ENCODE measurements at regions not wholly inside any gene's neighbourhood (a gene's known extent, or its start where the extent isn't known, plus 50 kb on each side); places are given as distances from the start of the nearest gene placed in this dataset.
"Not testable (repeated sequence)": the region's sequence is repeated elsewhere in the genome, so short reads cannot be mapped to it uniquely, and the experiment has no call there.

DNA sequence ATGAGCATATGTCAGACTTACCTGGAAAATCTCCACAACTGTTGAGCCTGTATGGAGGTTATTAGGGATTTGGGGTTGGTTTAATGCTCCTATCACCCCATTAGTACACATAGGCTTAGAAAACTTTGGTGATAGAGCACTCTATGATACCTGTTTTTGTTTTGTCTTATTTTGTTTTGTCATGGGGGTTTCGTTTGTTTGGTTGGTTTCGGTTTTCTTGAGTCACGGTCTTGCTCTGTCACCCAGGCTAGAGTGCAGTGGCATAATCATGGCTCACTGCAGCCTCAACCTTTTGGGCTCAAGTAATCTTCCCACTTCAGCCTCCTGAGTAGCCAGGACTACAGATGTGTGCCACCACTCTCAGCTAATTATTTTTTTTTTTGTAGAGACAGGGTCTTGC lies 70.0 kb downstream of the MZT1 start:
- no peak for DNase-seq

DNA sequence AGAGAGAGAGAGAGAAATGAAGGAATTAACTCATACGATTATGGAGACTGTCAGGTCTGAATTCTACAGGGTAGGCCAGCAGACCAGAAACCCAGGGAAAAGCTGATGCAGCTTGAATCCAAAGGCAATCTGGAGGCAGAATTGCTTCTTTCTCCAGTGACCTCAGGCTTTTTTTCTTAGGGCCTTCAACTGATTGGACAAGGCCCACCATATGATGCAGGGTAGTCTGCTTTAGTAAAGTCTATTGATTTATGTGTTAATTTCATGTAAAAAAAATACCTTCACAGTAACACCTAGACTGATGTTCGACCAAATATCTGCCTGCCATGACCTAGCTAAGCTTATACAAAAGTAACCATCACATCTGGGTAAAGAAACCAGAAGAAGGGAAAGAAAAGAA lies 71.1 kb downstream of the MZT1 start:
- DNase-seq = no peak

DNA sequence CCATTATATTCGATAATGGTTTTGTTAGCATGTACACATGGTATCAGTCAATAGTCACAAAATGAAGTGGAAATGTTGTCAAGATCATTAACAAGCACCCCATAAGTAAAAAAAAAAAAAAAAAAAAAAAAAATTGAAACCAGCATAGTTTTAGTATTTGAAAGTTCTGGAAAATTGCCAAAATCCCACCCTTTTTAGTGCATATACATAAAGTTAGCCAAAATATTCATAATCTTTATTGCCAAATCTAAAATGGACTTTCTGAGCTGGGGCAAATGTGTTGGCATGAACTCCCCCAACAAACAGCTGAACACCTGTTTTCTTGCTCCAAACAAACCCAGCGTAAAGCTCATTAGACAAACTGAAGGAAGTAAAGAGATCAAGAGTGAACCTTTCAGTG lies 73.9 kb downstream of the MZT1 start:
- no peak for DNase-seq

DNA sequence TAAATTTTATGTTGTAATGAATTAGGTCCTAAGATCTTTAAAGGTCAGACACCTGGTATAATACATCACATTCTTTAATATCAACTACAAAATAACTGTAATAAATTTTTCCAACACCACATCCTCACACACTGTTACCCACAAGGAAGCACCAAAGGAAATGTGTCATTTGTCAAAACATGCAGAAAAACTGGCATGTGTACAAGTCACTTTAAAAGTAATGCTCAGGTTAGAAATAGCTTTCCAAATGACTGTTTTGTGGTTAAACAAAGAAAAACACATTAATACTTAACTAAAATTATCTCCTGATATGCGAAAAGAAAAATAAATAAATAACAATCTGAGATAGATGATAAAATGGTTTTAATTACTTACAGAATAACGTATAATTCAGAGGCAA lies 74.7 kb downstream of the MZT1 start:
- no peak for DNase-seq

DNA sequence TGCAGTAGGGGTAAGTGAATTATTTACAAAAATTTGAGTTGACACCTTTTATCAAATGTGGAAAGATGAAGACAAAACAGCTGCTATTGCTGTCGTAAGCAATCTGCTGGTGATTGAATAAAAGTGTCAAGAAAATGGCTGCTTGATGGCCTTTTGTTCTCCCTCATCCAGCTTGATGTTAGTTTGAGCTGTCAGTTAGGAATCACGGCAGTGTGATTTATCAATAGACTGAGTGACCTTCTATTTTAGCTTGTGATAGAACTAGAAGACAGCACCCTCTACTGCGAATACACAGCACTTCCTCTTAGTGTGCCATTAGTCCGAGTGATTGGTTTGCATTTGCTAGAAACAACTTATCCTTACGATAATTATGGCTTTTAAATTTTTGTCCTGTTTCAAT lies 76.3 kb downstream of the MZT1 start:
- DNase-seq = no peak

DNA sequence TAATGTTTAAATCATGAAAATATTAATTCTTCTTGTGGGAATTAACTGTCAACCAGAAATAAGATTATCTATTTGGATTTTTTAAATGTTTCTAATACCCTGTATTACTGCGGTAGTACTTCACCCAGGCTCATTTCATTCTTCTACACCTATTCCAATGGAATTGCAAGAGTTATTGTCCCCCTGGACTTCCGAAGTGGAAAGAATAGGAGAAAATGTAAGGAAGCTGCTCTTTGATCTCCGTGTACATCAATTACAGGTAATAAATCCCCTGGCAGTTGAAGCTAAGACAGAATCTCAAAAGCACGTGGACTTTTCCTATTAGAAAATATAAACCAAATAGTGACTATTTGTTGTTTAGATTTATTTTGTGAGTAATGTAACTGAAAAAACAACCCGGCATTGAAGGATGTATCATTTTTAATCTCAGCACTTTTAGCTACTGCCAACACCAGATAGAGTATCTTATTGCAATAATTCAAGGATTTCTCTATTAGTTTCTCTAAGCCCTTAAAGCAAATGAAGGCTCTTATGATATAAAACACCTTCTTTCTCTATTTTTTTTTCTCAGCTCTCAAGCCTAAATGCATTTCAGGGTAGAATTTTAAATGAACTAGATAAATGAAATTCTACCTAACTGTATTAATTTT lies 77.3 kb downstream of the MZT1 start:
- DNase-seq = no peak

DNA sequence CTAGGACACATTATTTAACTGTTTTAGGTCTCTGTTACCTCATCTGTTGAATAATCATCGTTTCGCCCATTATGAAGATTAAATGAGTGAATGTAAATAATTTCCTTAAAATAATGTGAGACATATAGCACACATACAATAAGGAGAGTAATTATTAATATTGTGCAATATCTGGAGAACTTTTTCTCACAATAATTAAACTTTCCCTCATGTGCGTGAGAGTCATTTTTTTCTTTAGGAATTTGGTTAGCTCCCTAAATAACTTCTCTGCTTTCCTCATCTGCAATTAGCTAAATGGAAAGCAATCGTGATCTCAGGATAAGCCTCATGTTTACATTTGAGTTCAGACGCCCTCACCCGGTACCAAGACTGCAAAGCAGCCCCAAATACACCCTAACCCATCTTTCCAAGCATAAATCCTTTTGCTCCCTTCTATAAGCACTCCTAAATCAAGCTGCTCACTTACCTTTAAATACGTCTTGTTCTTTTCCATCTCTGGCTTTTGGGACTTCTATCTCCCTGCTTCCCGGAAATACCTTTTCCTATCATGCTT lies 78.8 kb downstream of the MZT1 start:
- DNase-seq = peak; percentile 4

DNA sequence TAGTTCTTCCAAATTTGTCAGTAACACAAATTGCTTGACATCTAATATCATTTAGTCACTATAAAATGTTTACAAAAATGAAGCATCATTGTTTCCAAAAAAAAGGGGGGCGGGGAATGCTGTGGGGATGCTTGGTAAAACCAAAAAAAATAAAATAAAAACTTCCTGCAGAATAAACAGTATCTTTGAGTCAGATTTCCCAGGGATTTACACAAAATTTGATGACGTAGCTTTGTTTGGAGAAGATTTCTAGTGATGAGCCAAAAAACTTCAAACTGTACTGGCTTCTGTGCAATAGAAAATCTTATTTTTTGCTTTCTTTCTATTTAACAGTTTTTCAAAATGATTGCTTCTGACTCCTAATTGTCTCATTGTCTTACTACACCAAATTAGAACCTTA lies 80.0 kb downstream of the MZT1 start:
- no peak for DNase-seq

DNA sequence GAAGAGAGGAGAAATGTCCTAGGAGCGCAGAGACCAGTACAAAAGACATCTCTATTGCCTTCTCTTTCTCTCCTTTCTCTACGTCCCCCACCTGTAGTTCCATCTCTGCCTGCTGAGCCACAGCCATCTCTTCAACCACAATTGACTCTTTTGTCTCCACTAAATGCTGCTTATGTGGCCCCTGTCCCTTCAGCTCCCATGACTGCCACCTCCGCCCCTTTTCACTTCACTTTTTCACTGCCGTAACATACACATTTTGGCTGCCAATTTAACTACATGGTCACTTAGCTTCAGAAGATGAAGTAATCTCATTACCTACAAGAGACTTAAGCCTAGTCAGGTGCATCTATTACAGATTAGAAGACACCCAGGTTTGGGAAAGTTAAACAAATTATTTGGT lies 81.9 kb downstream of the MZT1 start:
- DNase-seq = peak; percentile 3

DNA sequence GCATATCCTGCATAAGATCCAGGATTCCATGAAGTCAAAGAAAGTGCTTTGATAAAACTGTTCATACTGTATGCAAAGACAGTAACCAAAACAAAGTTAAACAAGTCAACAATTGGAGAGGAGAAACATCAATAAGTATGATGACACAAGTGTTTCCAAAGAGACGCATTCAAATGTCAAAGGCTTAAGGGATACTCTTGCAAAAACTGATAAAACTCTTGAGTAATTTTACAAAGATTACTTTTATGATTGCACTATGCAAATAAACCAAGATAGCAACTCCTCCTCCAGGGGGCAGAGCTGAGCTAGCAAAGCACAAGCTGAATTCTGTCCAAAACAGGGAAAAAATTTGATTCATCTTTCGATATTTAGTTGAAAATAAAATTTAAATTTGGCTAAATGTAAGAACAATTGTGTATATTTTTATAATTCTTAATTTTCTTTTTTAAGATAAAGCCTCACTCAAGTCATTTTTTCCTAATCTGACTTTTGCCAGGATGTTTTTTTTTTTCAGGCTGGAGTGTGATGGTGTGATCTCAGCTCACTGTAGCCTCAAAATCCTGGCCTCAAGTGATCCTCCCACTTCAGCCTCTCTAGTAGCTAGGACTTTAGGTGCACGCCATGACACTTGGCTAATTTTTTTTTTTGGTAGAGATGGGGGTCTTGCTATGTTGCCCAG lies 84.0 kb downstream of the MZT1 start:
- peak; percentile 51 for DNase-seq

DNA sequence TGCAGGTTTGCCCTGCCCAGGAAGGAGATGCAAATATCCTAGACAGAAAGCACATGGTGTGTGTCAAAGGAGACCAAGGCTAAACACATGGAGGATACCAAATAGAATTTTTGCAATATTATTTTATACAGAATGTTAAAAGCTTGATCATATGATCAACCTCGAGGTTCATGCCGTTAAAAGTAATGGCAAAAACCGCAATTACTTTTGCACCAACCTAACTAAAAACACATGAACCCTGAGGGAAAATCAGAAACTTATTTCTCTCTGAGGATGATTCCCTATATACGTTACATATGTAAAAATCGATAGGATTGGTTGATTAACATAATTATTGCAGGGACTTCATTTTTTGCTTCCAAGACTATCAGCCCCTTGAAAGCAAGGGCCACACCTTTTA lies 88.1 kb downstream of the MZT1 start:
- no peak for DNase-seq

DNA sequence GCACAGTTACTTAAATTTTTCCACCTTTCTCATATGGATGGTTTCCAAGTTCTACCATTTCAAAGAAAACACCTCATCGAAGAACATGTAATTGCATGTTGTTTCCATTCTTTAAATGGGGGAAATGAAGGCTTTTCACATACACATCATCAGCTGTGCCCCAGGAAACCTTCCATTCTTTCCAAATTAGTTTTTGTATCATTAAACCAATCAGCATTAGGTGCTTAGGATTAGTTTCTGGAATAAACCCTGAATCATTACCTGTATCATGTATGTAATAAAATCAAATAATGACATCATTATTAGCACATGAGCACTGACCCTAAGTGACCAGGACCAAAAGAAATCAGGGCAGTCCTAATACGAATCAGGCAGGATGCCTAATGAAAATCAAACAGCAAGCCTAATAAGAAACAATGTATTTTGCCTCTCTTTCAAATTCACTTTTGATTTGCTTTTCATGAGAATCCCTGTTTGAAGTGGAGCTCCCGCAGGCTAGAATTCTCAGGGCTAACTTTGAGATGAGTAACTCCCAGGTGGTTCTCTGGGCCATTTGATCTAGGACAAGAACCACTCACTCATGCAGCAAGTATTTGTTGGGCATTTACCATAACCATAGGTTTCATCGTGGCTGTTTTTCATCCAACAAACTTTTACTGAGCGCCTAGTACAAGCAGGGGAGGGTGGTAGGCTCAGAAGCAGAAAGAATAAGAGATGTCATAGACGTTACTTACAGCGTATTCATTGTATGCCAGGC lies 89.2 kb downstream of the MZT1 start:
- no peak for DNase-seq

DNA sequence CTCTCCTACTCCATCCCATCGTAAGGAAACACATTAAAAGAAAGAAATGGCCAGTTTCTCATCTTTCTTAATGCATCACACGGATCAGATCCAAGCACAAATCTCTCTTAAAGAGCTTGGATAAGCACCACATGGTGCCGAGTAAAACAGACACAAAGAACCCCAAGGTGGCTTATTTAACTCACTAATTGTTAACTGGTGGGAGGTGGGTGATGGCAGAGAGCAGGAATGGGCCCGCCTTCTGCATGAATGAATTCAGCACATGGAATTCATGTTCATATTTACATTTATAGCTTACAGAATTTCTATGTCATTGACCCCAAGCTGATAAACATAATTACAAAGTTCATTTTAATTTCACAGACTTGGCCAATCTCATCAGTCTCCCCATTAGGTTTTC lies 89.9 kb downstream of the MZT1 start:
- DNase-seq = no peak

DNA sequence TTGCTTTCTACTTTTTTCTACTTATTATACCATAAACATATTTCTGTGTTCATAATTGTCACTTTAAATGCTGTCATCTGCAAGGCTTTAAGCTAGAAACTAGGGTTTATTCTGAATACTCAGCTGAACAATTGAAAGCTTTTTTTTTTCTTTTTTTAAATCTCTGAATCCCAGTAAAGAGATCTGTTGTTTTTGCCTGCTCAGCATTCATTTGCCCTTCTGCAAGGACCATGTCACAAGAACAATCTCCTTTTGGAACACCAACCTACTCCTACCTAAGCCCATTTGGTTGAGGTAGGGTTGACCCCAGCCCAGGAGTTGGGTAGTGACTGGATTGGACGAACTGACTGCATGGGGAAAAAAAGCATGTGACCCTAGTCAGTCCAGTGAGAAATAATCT lies 92.6 kb downstream of the MZT1 start:
- no peak for DNase-seq

DNA sequence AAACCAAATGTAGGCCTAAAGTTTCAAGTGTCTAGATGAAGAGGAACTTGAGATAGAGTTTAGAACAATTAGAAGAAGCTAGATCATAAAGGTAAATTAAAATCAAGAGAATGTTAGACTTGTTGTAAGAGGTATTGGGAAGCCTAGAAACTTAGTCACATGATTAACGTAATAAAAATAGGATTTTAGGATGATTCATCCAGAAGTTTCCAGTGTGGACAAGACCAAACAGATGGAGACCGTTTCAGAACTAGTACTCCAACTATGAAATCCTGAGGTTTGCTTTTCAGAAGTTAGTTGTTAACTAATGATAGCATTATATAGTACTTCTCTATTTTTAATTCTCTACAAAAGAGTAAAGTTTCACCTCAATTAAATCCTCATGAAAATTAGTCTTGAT lies 104.9 kb downstream of the MZT1 start:
- no peak for DNase-seq

DNA sequence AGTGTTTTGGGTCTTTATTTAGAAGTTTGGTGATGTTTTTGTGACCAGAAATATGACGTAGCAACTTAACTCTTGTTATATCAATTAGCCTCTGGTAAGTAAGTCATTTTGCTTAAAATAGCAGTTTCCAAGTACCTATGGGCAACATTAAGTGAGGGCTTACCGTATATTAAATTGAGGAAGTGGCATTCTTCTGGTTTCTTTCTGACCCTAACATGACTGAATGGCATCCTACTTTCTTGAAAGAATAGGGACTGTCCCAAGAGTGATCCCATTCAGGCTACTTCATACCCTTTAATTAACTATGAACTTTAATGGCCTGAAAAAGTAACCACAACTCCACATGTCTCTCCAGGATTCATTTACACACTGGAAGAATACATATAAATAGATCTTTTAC lies 106.6 kb downstream of the MZT1 start:
- no peak for DNase-seq

DNA sequence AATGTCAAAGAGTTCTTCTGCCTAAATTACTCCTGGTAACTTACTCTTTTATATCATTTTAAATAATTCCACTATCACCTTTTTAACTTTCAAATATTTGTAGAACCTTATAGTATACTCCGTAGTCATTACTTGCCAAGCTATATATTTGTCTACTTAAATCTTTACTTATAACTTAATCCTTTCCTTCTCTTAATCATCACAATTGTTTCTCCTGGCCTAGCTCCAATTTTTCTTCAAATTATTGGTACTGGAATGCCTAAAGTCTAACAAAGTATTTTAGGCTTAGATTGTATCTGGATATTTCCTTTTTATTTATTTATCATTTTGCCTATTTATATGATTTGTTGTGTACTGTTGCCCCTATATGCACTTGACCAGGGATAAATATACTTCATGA lies 109.5 kb downstream of the MZT1 start:
- DNase-seq = no peak

DNA sequence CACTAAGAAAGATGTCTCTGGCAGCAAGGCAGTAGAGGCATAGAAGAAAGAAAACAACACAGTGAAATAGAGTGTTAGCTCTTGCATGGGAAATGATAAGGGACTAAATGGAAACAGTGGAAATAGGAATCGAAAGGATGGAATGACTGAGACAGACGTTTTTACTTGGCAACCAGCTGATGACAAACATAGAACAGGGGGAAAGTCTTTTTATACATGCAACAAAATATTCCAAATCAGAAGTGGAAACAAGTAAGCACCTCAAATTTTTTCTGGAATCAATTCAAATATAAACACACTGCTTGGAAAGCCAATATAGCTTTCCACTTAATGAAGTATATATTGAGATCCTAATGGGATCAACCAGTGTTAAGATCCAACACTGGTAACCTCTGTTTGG lies 110.2 kb downstream of the MZT1 start:
- no peak for DNase-seq

DNA sequence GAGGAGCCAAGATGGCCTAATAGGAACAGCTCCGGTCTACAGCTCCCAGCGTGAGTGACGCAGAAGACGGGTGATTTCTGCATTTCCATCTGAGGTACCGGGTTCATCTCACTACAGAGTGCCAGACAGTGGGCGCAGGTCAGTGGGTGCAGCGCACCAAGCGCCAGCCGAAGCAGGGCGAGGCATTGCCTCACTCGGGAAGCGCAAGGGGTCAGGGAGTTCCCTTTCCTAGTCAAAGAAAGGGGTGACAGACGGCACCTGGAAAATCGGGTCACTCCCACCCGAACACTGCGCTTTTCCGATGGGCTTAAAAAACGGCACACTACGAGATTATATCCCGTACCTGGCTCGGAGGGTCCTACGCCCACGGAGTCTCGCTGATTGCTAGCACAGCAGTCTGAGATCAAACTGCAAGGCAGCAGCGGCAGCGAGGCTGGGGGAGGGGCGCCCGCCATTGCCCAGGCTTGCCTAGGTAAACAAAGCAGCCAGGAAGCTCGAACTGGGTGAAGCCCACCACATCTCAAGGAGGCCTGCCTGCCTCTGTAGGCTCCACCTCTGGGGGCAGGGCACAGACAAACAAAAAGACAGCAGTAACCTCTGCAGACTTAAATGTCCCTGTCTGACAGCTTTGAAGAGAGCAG lies 117.1 kb downstream of the MZT1 start:
- not testable (repeated sequence) for DNase-seq

DNA sequence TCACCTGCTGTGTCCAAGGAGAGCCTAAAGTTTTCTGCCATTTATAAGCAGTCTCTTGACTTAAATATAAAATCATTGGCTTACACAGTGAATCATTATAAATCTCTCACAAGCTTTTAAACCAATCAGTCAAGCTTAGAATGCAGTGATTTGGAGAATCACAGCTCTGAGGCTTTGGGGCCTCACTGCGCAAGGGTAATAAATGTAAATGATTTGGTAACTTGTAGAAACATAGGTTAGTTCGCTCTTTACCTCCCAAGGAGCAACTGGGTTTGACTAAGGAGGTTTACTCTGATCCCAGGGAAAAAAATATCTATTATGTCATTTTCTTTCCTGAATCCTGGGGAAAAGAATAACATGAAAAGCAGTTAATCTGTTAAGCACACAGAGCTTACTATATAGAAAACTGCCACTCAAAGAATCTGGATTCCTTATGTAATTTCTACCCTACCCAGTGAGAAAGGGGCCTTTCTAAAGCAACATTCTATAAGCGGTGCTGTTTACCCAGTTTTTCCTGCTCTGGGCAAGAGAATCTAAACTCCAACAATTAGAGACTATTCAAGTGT lies 128.2 kb downstream of the MZT1 start:
- no peak for DNase-seq

DNA sequence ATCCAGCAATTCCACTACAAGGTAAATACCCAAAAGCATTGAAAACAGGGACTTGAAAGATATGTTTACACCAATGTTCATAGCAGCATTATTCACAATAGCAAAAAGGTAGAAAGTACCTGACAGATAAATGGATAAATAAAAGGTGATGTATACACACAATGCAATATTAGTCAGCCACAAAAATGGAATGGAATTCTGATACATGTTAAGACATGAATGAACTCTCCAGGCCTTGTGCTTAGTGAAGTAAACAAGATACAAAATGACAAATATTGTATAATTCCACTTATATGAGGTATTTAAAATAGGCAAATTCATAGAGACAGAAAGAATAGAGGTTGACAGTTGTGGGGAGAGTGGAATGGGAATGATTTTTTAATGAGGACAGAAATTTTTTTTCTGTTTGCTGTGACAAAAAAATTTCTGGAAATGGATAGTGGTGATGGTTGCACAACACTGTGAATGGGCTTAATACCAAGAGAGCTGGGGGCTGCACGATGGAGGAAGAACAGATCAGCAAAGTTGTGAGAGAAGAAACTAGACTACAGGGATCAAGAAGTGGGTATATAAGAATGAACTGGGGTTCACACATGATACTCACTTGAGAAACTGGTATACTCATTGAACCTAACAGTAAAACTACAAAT lies 137.2 kb downstream of the MZT1 start:
- DNase-seq = no peak

DNA sequence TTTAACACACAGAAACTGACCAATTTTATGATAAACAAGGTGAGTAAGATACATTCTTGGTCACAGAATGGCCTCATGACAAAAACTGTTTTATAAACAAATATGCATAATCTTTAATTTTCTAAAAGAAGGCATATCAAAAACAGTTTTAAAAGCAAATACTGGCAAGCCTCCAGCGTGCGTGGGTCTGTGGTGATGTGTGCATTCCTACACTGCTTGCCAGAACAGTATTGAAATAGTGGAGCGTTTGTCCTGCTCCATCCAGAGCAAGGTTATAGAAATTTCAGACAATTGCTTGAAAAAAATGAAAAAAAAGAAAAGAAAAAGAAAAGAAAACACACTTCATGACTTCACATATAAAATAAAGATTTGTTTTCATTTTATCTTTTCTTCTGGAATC lies 140.9 kb downstream of the MZT1 start:
- DNase-seq = no peak

DNA sequence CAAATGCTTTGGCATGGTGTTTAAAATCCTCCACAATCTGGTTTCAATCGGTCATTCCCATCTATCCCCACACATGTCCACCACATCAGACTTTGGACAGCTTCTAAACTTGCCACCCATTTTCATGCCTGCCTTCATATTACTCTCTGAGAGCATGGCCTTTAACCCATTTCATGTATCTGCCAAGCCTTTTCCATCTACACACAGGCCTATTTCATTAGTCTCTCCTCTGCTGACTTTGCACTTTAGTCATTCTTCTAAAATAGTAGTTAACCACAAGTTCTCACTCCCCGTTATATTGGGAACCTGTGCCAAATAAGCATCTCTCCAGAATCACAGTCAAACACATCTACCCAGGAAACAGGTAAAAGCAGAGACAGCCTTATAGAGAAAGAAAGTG lies 142.2 kb downstream of the MZT1 start:
- DNase-seq = no peak

Data from RPMI8226 (cell line).